HAP-1 (cell line): ENCODE measurements at regions not wholly inside any gene's neighbourhood (a gene's known extent, or its start where the extent isn't known, plus 50 kb on each side); places are given as distances from the start of the nearest gene placed in this dataset.

Source experiments
- DNase-seq, 2 experiments: peaks; one replicate each; pipeline ENCODE4 v3.0.0-alpha.2; 2016 to 2020; ENCODE audit warnings: low spot score in 2 of 2
- H3K27me3 ChIP-seq: fragments of 250-450 bp; sonication (Bioruptor Pico); 2 replicates; pipeline ENCODE4 v1.5.1; 2020; ENCODE audit warnings: low read depth, mild to moderate bottlenecking, moderate library complexity
- H3K36me3 ChIP-seq: fragments of 250-450 bp; sonication (Bioruptor Pico); replicated peaks from 2 replicates; pipeline ENCODE4 v1.5.1; 2020; ENCODE audit warnings: mild to moderate bottlenecking
- H3K4me1 ChIP-seq: fragments of 250-450 bp; sonication (Bioruptor Pico); 2 replicates; pipeline ENCODE4 v1.5.1; 2020; ENCODE audit warnings: mild to moderate bottlenecking
- H3K4me3 ChIP-seq: fragments of 250-450 bp; sonication (Bioruptor Pico); 2 replicates; pipeline ENCODE4 v1.5.1; 2020; ENCODE audit warnings: mild to moderate bottlenecking, moderate library complexity
- H3K9me3 ChIP-seq: fragments of 250-450 bp; sonication (Bioruptor Pico); 2 replicates; pipeline ENCODE4 v1.5.1; 2020; ENCODE audit warnings: mild to moderate bottlenecking, moderate library complexity
- in situ Hi-C: fragments of 300-500 bp; cut with MboI; formaldehyde crosslinking; loops from 3 replicates; pipeline ENCODE4 v1.14.3; 2020; ENCODE audit warnings: low sequenced_read_pairs, inconsistent platforms, mixed read lengths

GRCh38 chr1:4118746-4119515 lies 218.9 kb upstream of the C1orf174 start:
- Histone ChIP-seq H3K4me3 (no peak overlapping the region), H3K27me3 (no peaks in the 10 kb centered on the region), H3K4me1 (no peaks in the 10 kb centered on the region), H3K9me3 (no peaks in the 10 kb centered on the region), H3K36me3 (no peaks in the 10 kb centered on the region)
- no peak for DNase-seq
- in situ Hi-C loops = no loop called here

GRCh38 chr1:4119516-4120220 lies 219.6 kb upstream of the C1orf174 start:
- DNase-seq = no peak
- Histone ChIP-seq H3K27me3 (no peaks in the 10 kb centered on the region), H3K4me3 (no peak overlapping the region), H3K4me1 (no peaks in the 10 kb centered on the region), H3K36me3 (no peaks in the 10 kb centered on the region), H3K9me3 (no peaks in the 10 kb centered on the region)
- in situ Hi-C loops = no loop called here

GRCh38 chr1:4120557-4121292 lies 220.7 kb upstream of the C1orf174 start:
- no peak overlapping the region for H3K4me3 ChIP-seq
- H3K27me3 ChIP-seq = no peaks in the 10 kb centered on the region
- in situ Hi-C loops = no loop called here
- H3K4me1 ChIP-seq = no peaks in the 10 kb centered on the region
- H3K9me3 ChIP-seq = no peaks in the 10 kb centered on the region
- no peak for DNase-seq
- no peaks in the 10 kb centered on the region for H3K36me3 ChIP-seq

DNA sequence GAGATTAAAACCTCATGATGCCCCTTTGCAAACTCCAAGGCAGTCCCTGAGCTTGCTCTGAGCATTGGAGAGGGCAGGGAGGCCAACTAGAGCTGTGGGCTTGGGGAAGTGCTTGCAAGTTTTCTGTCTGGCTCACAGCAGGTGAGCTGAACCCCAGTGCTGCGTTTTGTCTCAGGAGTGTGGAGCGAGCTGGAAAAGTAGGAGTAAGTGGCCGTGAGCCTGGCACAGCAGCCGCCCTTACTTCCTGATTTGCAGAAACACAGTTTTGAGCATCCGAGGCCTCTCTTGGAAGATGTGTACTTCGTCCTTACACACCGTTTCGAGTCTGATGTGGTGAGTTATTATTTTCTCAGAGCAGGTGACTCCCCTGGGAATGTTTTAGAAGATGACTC lies 221.2 kb upstream of the C1orf174 start:
- H3K9me3 ChIP-seq = no peaks in the 10 kb centered on the region
- no peaks in the 10 kb centered on the region for H3K27me3 ChIP-seq
- no peak overlapping the region for H3K4me3 ChIP-seq
- no peaks in the 10 kb centered on the region for H3K36me3 ChIP-seq
- in situ Hi-C loops = no loop called here
- DNase-seq = no peak
- no peaks in the 10 kb centered on the region for H3K4me1 ChIP-seq

GRCh38 chr1:4121834-4122512 lies 221.9 kb upstream of the C1orf174 start:
- H3K4me1 ChIP-seq = no peaks in the 10 kb centered on the region
- no peaks in the 10 kb centered on the region for H3K27me3 ChIP-seq
- no peak overlapping the region for H3K4me3 ChIP-seq
- no peaks in the 10 kb centered on the region for H3K36me3 ChIP-seq
- in situ Hi-C loops = no loop called here
- no peaks in the 10 kb centered on the region for H3K9me3 ChIP-seq
- DNase-seq = no peak

GRCh38 chr1:4122513-4123160 lies 222.6 kb upstream of the C1orf174 start:
- in situ Hi-C loops = no loop called here
- no peaks in the 10 kb centered on the region for H3K4me1 ChIP-seq

DNA sequence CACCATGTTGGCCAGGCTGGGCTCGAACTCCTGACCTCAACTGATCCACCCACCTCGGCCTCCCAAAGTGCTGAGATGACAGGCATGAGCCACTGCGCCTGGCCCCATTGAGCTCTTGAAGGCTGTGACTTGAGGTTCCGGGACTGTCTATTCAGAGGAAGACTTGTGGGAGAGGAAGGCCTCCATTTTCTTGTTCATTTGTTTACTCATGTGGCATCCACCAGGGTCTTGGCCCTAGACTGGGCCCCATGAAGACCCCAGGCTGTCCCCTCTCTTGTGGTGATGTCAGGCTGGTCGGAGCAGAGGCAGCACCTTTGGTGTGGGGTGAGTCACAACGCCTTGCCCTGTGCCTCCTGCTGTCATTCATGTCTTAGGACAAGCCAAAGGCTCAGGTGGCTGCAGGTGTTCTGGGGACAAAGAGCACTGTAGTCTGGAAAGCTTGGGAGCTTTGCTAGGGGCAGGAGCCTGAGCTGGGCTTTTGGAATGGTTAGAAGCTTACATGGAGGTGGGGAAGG lies 224.6 kb upstream of the C1orf174 start:
- no peak for DNase-seq
- no peaks in the 10 kb centered on the region for H3K27me3 ChIP-seq
- no peaks in the 10 kb centered on the region for H3K36me3 ChIP-seq
- in situ Hi-C loops = no loop called here
- H3K9me3 ChIP-seq = no peaks in the 10 kb centered on the region
- H3K4me1 ChIP-seq = no peaks in the 10 kb centered on the region
- H3K4me3 ChIP-seq = no peak overlapping the region

More at GRCh38 chr1:4122513-4123160, 222.6 kb upstream of the C1orf174 start:
- no peak for DNase-seq
- Histone ChIP-seq H3K4me3 (no peak overlapping the region), H3K27me3 (no peaks in the 10 kb centered on the region), H3K36me3 (no peaks in the 10 kb centered on the region), H3K9me3 (no peaks in the 10 kb centered on the region)

- Histone ChIP-seq H3K36me3 (no peaks in the 10 kb centered on the region), H3K4me3 (no peak overlapping the region), H3K9me3 (no peaks in the 10 kb centered on the region), H3K27me3 (no peaks in the 10 kb centered on the region), H3K4me1 (no peaks in the 10 kb centered on the region)
- DNase-seq = no peak
- in situ Hi-C loops = no loop called here
Measured at GRCh38 chr1:4126251-4126650, 226.2 kb upstream of the C1orf174 start.

GRCh38 chr1:4126731-4127591 lies 226.9 kb upstream of the C1orf174 start:
- DNase-seq = no peak
- Histone ChIP-seq H3K4me3 (no peak overlapping the region), H3K9me3 (no peaks in the 10 kb centered on the region), H3K36me3 (no peaks in the 10 kb centered on the region), H3K4me1 (no peaks in the 10 kb centered on the region), H3K27me3 (no peaks in the 10 kb centered on the region)
- in situ Hi-C loops = no loop called here

GRCh38 chr1:4127592-4128140 lies 227.6 kb upstream of the C1orf174 start:
- no peaks in the 10 kb centered on the region for H3K9me3 ChIP-seq
- no peak for DNase-seq
- H3K4me1 ChIP-seq = no peaks in the 10 kb centered on the region
- H3K36me3 ChIP-seq = no peaks in the 10 kb centered on the region
- H3K4me3 ChIP-seq = no peak overlapping the region
- in situ Hi-C loops = no loop called here
- H3K27me3 ChIP-seq = no peaks in the 10 kb centered on the region

GRCh38 chr1:4128616-4129015 lies 228.5 kb upstream of the C1orf174 start:
- Histone ChIP-seq H3K4me1 (no peaks in the 10 kb centered on the region), H3K4me3 (no peak overlapping the region), H3K27me3 (no peaks in the 10 kb centered on the region), H3K36me3 (no peaks in the 10 kb centered on the region), H3K9me3 (no peaks in the 10 kb centered on the region)
- DNase-seq = no peak
- in situ Hi-C loops = no loop called here

DNA sequence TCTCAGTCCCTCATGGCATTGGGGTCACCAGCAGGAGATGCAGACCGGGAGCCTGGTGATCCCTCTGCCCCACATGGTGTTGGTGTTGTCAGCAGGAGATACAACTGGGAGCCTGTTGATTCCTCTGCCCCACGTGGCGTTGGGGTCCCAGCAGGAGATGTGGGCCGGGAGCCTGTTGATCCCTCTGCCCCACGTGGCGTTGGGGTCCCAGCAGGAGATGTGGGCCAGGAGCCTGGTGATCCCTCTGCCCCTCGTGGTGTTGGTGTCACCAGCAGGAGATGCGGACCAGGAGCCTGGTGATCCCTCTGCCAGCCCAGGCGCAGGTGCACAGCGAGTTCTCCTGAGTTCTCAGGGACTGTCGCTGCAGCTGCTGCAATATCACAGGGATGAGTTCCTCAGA lies 229.6 kb upstream of the C1orf174 start:
- Histone ChIP-seq H3K9me3 (no peaks in the 10 kb centered on the region), H3K27me3 (no peaks in the 10 kb centered on the region), H3K4me3 (no peak overlapping the region), H3K4me1 (no peaks in the 10 kb centered on the region), H3K36me3 (no peaks in the 10 kb centered on the region)
- in situ Hi-C loops = no loop called here
- DNase-seq = no peak
